ENCODE measurements at regions not wholly inside any gene's neighbourhood (a gene's known extent, or its start where the extent isn't known, plus 50 kb on each side); places are given as distances from the start of the nearest gene placed in this dataset.

- no peak for DNase-seq (ENCODE audit: low read depth)
- H3K4me3 ChIP-seq (replicated peaks; ENCODE audit: low read depth, low read length) = no peak overlapping the region
- TF ChIP-seq CTCF (IDR thresholded peaks at IDR 0.05; ENCODE audit: low read length, missing control alignments) = no peak
These were observed 449.4 kb upstream of the HS6ST1 start for GRCh38 chr2:128768041-128768440.

GRCh38 chr2:128769457-128770142 lies 450.9 kb upstream of the HS6ST1 start:
- TF ChIP-seq CTCF (IDR thresholded peaks at IDR 0.05; ENCODE audit: low read length, missing control alignments) = no peak
- H3K4me3 ChIP-seq (replicated peaks; ENCODE audit: low read depth, low read length) = no peak overlapping the region
- no peak for DNase-seq (ENCODE audit: low read depth)

GRCh38 chr2:128770143-128771085 lies 451.7 kb upstream of the HS6ST1 start:
- no peak for DNase-seq (ENCODE audit: low read depth)
- TF ChIP-seq CTCF (IDR thresholded peaks at IDR 0.05; ENCODE audit: low read length, missing control alignments) = no peak
- no peak overlapping the region for H3K4me3 ChIP-seq (replicated peaks; ENCODE audit: low read depth, low read length)

- TF ChIP-seq CTCF (IDR thresholded peaks at IDR 0.05; ENCODE audit: low read length, missing control alignments) = no peak
- H3K4me3 ChIP-seq (replicated peaks; ENCODE audit: low read depth, low read length) = no peak overlapping the region
- no peak for DNase-seq (ENCODE audit: low read depth)
These were observed 452.7 kb upstream of the HS6ST1 start for GRCh38 chr2:128771401-128771800.

- no peak overlapping the region for H3K4me3 ChIP-seq (replicated peaks; ENCODE audit: low read depth, low read length)
- DNase-seq (ENCODE audit: low read depth) = no peak
- TF ChIP-seq CTCF (IDR thresholded peaks at IDR 0.05; ENCODE audit: low read length, missing control alignments) = no peak
These were observed 454.0 kb upstream of the HS6ST1 start for GRCh38 chr2:128772671-128773070.

GRCh38 chr2:128773641-128774319 lies 455.1 kb upstream of the HS6ST1 start:
- H3K4me3 ChIP-seq (replicated peaks; ENCODE audit: low read depth, low read length) = no peak overlapping the region
- no peak for TF ChIP-seq CTCF (IDR thresholded peaks at IDR 0.05; ENCODE audit: low read length, missing control alignments)
- DNase-seq (ENCODE audit: low read depth) = no peak
